Caco-2 (cell line): ENCODE measurements at regions not wholly inside any gene's neighbourhood (a gene's known extent, or its start where the extent isn't known, plus 50 kb on each side); places are given as distances from the start of the nearest gene placed in this dataset.

Experiments used
- BruUV-seq: library from RNA; stranded (reverse); fragments of 400-500 nt; replicated peaks from 2 replicates; lab custom pipeline; 2021; lab: Mats Ljungman, UMichigan
- CTCF ChIA-PET: fragments of 300-600 bp; sonication (Branson Sonifier 250); formaldehyde crosslinking; loops from one replicate; lab custom pipeline; 2022; ENCODE audit warnings: antibody characterized with exemption; lab: Charles Lee
- POLR2A ChIA-PET: fragments of 300-600 bp; sonication (Branson Sonifier 250); formaldehyde crosslinking; loops from one replicate; lab custom pipeline; 2022; ENCODE audit warnings: antibody characterized with exemption; lab: Charles Lee
- DNase-seq, 2 experiments: peaks; one replicate each; pipeline versions ENCODE4 v3.0.0 to v3.0.0-alpha.2; 2020 to 2022
- H3K27me3 ChIP-seq: replicated peaks from 2 replicates; pipeline ENCODE4 v1.6.0; 2011; ENCODE audit warnings: low read length; ENCODE audit not compliant: control insufficient read depth, insufficient read depth
- H3K36me3 ChIP-seq: 2 replicates; pipeline ENCODE4 v1.5.1; 2011; ENCODE audit warnings: low read length; ENCODE audit not compliant: control insufficient read depth, insufficient read depth
- H3K4me1 ChIP-seq: fragments of 250-450 bp; sonication (Bioruptor Pico); 2 replicates; pipeline ENCODE4 v1.5.1; 2020; ENCODE audit warnings: mild to moderate bottlenecking
- H3K4me3 ChIP-seq: 2 replicates; pipeline ENCODE4 v1.5.1; 2011; ENCODE audit warnings: low read depth, mild to moderate bottlenecking, control low read depth, low read length
- H3K9me3 ChIP-seq: fragments of 250-450 bp; sonication (Bioruptor Pico); 2 replicates; pipeline ENCODE4 v1.5.1; 2020; ENCODE audit warnings: mild to moderate bottlenecking, moderate library complexity
- H3K27ac Mint-ChIP-seq: one replicate; pipeline ENCODE4 v1.8.0; 2022; ENCODE audit warnings: mixed read lengths; ENCODE audit not compliant: unreplicated experiment
- H3K27me3 Mint-ChIP-seq: one replicate; pipeline ENCODE4 v1.8.0; 2022; ENCODE audit warnings: mixed read lengths; ENCODE audit not compliant: insufficient read depth, unreplicated experiment
- H3K36me3 Mint-ChIP-seq: one replicate; pipeline ENCODE4 v1.8.0; 2022; ENCODE audit warnings: mild to moderate bottlenecking, mixed read lengths; ENCODE audit not compliant: insufficient read depth, unreplicated experiment
- H3K4me1 Mint-ChIP-seq: one replicate; pipeline ENCODE4 v1.8.0; 2022; ENCODE audit warnings: low read depth, mixed read lengths; ENCODE audit not compliant: unreplicated experiment
- H3K4me3 Mint-ChIP-seq: one replicate; pipeline ENCODE4 v1.8.0; 2022; ENCODE audit warnings: mild to moderate bottlenecking, moderate library complexity, mixed read lengths; ENCODE audit not compliant: unreplicated experiment
- H3K9me3 Mint-ChIP-seq: one replicate; pipeline ENCODE4 v1.8.0; 2022; ENCODE audit warnings: mixed read lengths; ENCODE audit not compliant: unreplicated experiment
- CTCF ChIP-seq, 2 experiments: fragments of 200-600 bp in 1 of 2; IDR thresholded peaks; 1 replicate in 1 of 2; 2 replicates in 1 of 2; pipeline versions ENCODE4 v1.5.1 to v1.8.0; 2011 to 2022; ENCODE audit warnings: antibody characterized with exemption in 1 of 2, control low read depth in 1 of 2, inconsistent platforms in 1 of 2, low read depth in 1 of 2, low read length in 1 of 2, mild to moderate bottlenecking in 1 of 2, moderate library complexity in 1 of 2; ENCODE audit not compliant: insufficient read depth in 1 of 2, severe bottlenecking in 1 of 2, unreplicated experiment in 1 of 2
- intact Hi-C: fragments of 100-400 bp; cut with micrococcal nuclease; formaldehyde crosslinking; loops from one replicate; pipeline ENCODE4 v1.10.0; 2022; ENCODE audit not compliant: unreplicated experiment

- no TSS peak for BruUV-seq
- Mint-ChIP-seq H3K36me3 (no peaks in the 10 kb centered on the region), H3K4me1 (no peaks in the 10 kb centered on the region), H3K4me3 (no peak overlapping the region), H3K27me3 (peaks cover 16% of the 10 kb centered on the region), H3K9me3 (no peaks in the 10 kb centered on the region), H3K27ac (no peak overlapping the region)
- Histone ChIP-seq H3K36me3 (no peaks in the 10 kb centered on the region), H3K4me1 (no peaks in the 10 kb centered on the region), H3K27me3 (no peaks in the 10 kb centered on the region; the same call in 1 of the 2 replicates), H3K4me3 (no peak overlapping the region), H3K9me3 (no peaks in the 10 kb centered on the region; the same call in 1 of the 2 replicates)
- TF ChIP-seq CTCF (IDR thresholded peaks at IDR 0.05; ENCODE audit: insufficient read depth in 1 of 2, low read depth in 1 of 2, low read length in 1 of 2, severe bottlenecking in 1 of 2, unreplicated experiment in 1 of 2) = no peak
- DNase-seq = no peak
- intact Hi-C loops = no loop called here
- CTCF ChIA-PET = no interaction called here
- POLR2A ChIA-PET = no interaction called here
These were observed 468.2 kb upstream of the POU3F3 start for GRCh38 chr2:104385743-104386142.

- Mint-ChIP-seq H3K36me3 (no peaks in the 10 kb centered on the region), H3K27ac (no peak overlapping the region), H3K4me1 (no peaks in the 10 kb centered on the region), H3K4me3 (no peak overlapping the region), H3K9me3 (no peaks in the 10 kb centered on the region), H3K27me3 (peaks cover 19% of the 10 kb centered on the region)
- no peaks in the 10 kb centered on the region for H3K4me1 ChIP-seq
- H3K27me3 ChIP-seq = no peaks in the 10 kb centered on the region; the same call in none of the 2 replicates
- H3K36me3 ChIP-seq = no peaks in the 10 kb centered on the region
- BruUV-seq = no TSS peak
- H3K9me3 ChIP-seq = no peaks in the 10 kb centered on the region
- TF ChIP-seq CTCF (IDR thresholded peaks at IDR 0.05; ENCODE audit: insufficient read depth in 1 of 2, low read depth in 1 of 2, low read length in 1 of 2, severe bottlenecking in 1 of 2, unreplicated experiment in 1 of 2) = no peak
- ChIA-PET CTCF (no interaction called here), POLR2A (no interaction called here)
- intact Hi-C loops = no loop called here
- no peak for DNase-seq
- no peak overlapping the region for H3K4me3 ChIP-seq
These were observed 465.6 kb upstream of the POU3F3 start for GRCh38 chr2:104388296-104388695.

GRCh38 chr2:104402825-104403224, 451.1 kb upstream of the POU3F3 start:
- CTCF ChIA-PET = no interaction called here
- BruUV-seq = no TSS peak
- H3K27me3 ChIP-seq = no peaks in the 10 kb centered on the region; the same call in 1 of the 2 replicates
- intact Hi-C loops = no loop called here
- no peaks in the 10 kb centered on the region for H3K36me3 ChIP-seq
- H3K4me1 ChIP-seq = no peaks in the 10 kb centered on the region
- POLR2A ChIA-PET = no interaction called here
- H3K4me3 ChIP-seq = no peak overlapping the region
- Mint-ChIP-seq H3K9me3 (no peaks in the 10 kb centered on the region), H3K36me3 (no peaks in the 10 kb centered on the region), H3K4me1 (no peaks in the 10 kb centered on the region), H3K27ac (no peak overlapping the region), H3K27me3 (peaks cover 14% of the 10 kb centered on the region), H3K4me3 (no peak overlapping the region)
- no peak for DNase-seq
- no peaks in the 10 kb centered on the region for H3K9me3 ChIP-seq
- no peak for TF ChIP-seq CTCF (IDR thresholded peaks at IDR 0.05; ENCODE audit: insufficient read depth in 1 of 2, low read depth in 1 of 2, low read length in 1 of 2, severe bottlenecking in 1 of 2, unreplicated experiment in 1 of 2)
